ENCODE measurements at regions not wholly inside any gene's neighbourhood (a gene's known extent, or its start where the extent isn't known, plus 50 kb on each side); places are given as distances from the start of the nearest gene placed in this dataset.
"Not testable (repeated sequence)": the region's sequence is repeated elsewhere in the genome, so short reads cannot be mapped to it uniquely, and the experiment has no call there.

- no peak overlapping the region for H3K27ac ChIP-seq
- intact Hi-C loops (cut with DNase I), result no loop called here
- 79 to 89% (median 82%) methylated on average over 3 of the region's 3 CpGs for WGBS, 3 donors
- H3K4me1 ChIP-seq (ENCODE audit: insufficient read depth), result no peaks in the 10 kb centered on the region
- TF ChIP-seq EP300 (IDR thresholded peaks at IDR 0.05) (no peak), POLR2A (IDR thresholded peaks at IDR 0.05) (no peak), CTCF (IDR thresholded peaks at IDR 0.05) (no peak)
- DNase-seq, result no peak
- no peak overlapping the region for H3K4me3 ChIP-seq
- H3K9me3 ChIP-seq, result no peaks in the 10 kb centered on the region
- H3K27me3 ChIP-seq, result no peaks in the 10 kb centered on the region
- H3K36me3 ChIP-seq, result no peaks in the 10 kb centered on the region
These were observed 224.8 kb upstream of the NOCT start for GRCh38 chr4:138790706-138791340.

GRCh38 chr4:138789796-138790195 is 225.8 kb upstream of the NOCT start:
- 84 to 85% (median 85%) methylated on average over 5 of the region's 5 CpGs for WGBS, 3 donors

GRCh38 chr4:138788857-138789256 is 226.7 kb upstream of the NOCT start:
- H3K4me3 ChIP-seq, result no peak overlapping the region
- intact Hi-C loops (cut with DNase I), result no loop called here
- no peaks in the 10 kb centered on the region for H3K4me1 ChIP-seq (ENCODE audit: insufficient read depth)
- TF ChIP-seq POLR2A (IDR thresholded peaks at IDR 0.05) (no peak), CTCF (IDR thresholded peaks at IDR 0.05) (no peak), EP300 (IDR thresholded peaks at IDR 0.05) (no peak)
- H3K9me3 ChIP-seq, result no peaks in the 10 kb centered on the region
- no peaks in the 10 kb centered on the region for H3K36me3 ChIP-seq
- H3K27me3 ChIP-seq, result no peaks in the 10 kb centered on the region
- no peak for DNase-seq
- WGBS, 3 donors, result 90 to 92% (median 92%) methylated on average over 5 of the region's 5 CpGs
- H3K27ac ChIP-seq, result no peak overlapping the region

More at GRCh38 chr4:138789796-138790195, 225.8 kb upstream of the NOCT start:
- Histone ChIP-seq H3K4me3 (no peak overlapping the region), H3K27me3 (no peaks in the 10 kb centered on the region), H3K36me3 (no peaks in the 10 kb centered on the region), H3K27ac (no peak overlapping the region), H3K9me3 (no peaks in the 10 kb centered on the region), H3K4me1 (ENCODE audit: insufficient read depth) (no peaks in the 10 kb centered on the region)
- DNase-seq, result no peak
- intact Hi-C loops (cut with DNase I), result no loop called here
- TF ChIP-seq CTCF (IDR thresholded peaks at IDR 0.05), result no peak
- no peak for TF ChIP-seq POLR2A (IDR thresholded peaks at IDR 0.05)
- no peak for TF ChIP-seq EP300 (IDR thresholded peaks at IDR 0.05)

- H3K27me3 ChIP-seq, result no peaks in the 10 kb centered on the region
- no peak for DNase-seq
- no peaks in the 10 kb centered on the region for H3K4me1 ChIP-seq (ENCODE audit: insufficient read depth)
- no peak for TF ChIP-seq CTCF (IDR thresholded peaks at IDR 0.05)
- no peak overlapping the region for H3K27ac ChIP-seq
- H3K4me3 ChIP-seq, result no peak overlapping the region
- H3K9me3 ChIP-seq, result no peaks in the 10 kb centered on the region
- intact Hi-C loops (cut with DNase I), result no loop called here
- no peaks in the 10 kb centered on the region for H3K36me3 ChIP-seq
- WGBS, 3 donors, result 86 to 96% (median 94%) methylated on average over 1 of the region's 1 CpG
These were observed 227.3 kb upstream of the NOCT start for GRCh38 chr4:138788267-138788790.

GRCh38 chr4:138779761-138780160 is 235.8 kb upstream of the NOCT start:
- H3K4me3 ChIP-seq; H3K27me3 ChIP-seq; H3K36me3 ChIP-seq; intact Hi-C loops (cut with DNase I); H3K27ac ChIP-seq; H3K4me1 ChIP-seq (ENCODE audit: insufficient read depth); DNase-seq; H3K9me3 ChIP-seq: not testable (repeated sequence)
- 94 to 100% (median 97%) methylated on average over 2 of the region's 2 CpGs for WGBS, 3 donors
